Skin of body (tissue), 1 donor: ENCODE measurements at regions not wholly inside any gene's neighbourhood (a gene's known extent, or its start where the extent isn't known, plus 50 kb on each side); places are given as distances from the start of the nearest gene placed in this dataset.

Experiments used
- DNase-seq: peaks from one replicate; lab custom pipeline; 2025; lab: John Stamatoyannopoulos, UW

GRCh38 chr15:77739591-77740378, 107.1 kb upstream of the LINGO1 start:
- DNase-seq = no peak

GRCh38 chr15:77738441-77739302, 106.0 kb upstream of the LINGO1 start:
- DNase-seq = no peak

GRCh38 chr15:77738038-77738370, 105.3 kb upstream of the LINGO1 start:
- no peak for DNase-seq

DNA sequence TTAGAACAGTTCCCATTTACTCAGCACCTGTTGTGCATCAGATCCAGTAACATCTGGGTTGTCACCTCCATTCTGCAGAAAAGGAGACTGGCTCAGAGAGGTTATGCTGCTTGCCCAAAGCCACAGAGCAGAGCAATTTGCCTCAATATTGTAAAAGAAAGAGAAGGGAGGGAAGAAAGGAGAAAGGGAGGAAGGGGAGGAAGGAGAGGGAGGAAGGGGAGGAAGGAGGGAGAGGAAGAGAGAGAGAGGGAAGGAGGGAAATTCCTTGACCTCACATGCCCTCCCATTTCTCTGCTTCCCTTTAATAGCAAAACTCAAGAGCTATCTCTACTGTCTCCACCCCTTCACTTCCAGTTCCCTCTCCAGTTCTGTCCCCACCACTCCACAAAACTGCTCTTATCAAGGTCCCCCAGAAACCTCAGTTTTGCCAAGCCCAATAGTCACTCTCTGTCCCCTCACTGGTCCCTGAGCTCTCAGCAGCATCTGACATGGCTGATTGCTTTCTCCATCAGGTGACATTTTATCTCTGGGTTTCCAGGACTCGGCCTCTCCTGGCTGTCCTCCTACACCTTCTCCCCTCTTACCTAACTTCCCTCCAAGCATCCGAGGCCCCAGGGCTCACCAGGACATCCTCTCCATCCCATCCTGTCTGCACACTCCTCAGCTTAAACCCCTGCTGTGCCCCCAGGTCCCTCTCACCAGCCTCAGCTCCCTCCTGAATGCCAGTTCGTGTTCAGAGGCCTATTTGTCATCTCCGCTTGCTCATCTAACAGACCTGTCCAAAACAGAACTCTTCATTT, 104.7 kb upstream of the LINGO1 start:
- DNase-seq = no peak

DNA sequence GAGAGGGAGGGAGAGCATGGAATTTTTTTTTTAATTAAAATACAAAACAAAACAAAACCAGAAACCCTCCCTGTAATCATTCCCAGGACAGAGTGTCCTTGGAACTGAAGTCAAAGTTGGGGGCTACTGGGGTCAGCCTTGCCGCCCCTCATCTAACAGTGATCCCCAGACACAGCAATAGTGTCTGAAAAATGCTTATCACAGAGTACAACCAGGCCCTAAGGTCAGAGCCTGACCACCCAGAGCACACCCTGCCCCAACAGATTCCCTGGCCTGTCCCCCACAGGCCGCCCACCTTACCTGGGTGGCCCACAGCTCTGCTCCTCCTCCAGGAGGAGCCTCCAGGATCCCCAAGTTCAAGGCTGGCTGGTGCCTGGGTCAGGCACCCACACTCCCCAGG, 101.6 kb upstream of the LINGO1 start:
- no peak for DNase-seq

GRCh38 chr15:77733579-77734300, 101.0 kb upstream of the LINGO1 start:
- no peak for DNase-seq

GRCh38 chr15:77732514-77733335, 100.0 kb upstream of the LINGO1 start:
- DNase-seq = no peak

DNA sequence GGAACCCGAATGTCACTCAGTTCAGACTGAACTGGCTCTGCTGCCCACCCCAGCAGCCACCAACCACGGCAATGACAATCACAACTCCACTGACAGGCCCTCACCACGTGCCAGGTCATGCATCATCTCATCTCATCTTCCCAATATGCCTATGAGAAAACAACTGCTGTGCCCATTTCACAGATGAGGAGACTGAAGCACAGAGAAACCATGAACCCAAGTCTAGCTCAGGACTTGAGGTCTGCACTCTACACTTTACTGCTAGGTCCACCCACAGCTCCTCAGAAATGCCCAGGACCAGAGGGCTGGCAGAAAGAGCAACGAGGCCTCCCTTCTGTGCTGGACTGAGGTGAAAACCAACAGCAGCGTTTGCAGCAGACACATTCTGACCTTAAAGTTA, 99.2 kb upstream of the LINGO1 start:
- no peak for DNase-seq

- no peak for DNase-seq
These were observed 98.4 kb upstream of the LINGO1 start for GRCh38 chr15:77731067-77731466.

GRCh38 chr15:77727635-77728304, 95.1 kb upstream of the LINGO1 start:
- no peak for DNase-seq

DNA sequence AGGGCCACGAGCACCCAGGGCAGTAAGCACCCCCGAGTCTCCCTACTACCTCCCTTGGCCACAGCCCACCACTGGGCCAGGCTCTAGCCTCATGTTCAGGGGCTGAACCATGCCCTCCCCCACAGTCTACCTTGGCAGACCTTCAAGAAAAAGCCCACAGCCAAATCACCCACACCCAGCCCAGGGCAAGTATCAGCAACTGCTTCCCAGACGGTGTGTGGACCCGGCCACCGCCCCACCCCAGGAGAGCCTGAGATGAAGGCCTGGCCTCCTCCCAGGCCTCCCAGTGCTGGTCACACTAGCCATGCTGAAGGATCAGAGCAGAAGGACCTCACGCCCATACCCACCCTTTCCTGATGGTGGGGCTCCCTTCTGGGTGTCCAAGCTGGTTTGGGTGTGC, 92.0 kb upstream of the LINGO1 start:
- DNase-seq = no peak

DNA sequence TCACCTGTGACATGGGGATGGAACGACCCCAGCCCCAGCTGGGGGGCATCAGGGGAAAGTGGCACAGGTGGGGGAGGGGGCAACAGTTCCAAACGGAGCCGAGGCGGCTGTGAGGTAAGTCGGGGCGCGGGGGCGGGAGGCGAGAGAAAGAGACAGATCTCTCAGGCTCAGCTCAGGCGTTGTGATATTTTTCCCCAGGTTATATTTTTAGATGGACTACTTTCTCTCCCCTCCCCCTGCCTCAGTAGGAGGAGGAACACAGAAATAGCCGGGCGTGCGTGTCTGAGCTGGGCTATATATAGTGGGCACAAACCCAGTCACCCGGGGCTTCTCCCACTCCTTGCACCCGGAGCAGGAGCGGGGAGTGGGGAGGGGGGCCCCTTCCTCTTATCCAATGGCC, 91.0 kb upstream of the LINGO1 start:
- DNase-seq = no peak

- DNase-seq = no peak
These were observed 90.2 kb upstream of the LINGO1 start for GRCh38 chr15:77722759-77723460.

DNA sequence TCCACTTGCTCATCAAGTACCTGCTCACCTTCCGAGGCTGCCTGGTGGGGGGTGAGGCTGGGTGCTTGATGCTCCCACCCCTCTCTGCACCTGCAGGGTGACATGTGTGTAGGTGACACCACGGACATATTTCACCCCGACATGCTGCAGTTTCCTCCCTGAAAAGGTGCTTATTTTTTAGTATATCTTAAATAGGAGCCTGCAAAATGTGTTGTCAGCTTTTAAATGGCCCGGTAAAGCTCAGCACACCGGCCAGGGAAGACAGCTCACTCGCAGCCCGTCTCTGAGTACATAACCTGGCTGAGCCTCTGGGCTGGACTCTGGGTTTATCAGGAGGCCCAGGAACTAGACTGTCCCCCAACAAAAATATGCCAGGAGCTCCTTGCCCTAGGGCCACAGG, 89.3 kb upstream of the LINGO1 start:
- DNase-seq = no peak

GRCh38 chr15:77720655-77721054, 87.9 kb upstream of the LINGO1 start:
- DNase-seq = no peak

- DNase-seq = no peak
These were observed 87.5 kb upstream of the LINGO1 start for GRCh38 chr15:77720173-77720572.

DNA sequence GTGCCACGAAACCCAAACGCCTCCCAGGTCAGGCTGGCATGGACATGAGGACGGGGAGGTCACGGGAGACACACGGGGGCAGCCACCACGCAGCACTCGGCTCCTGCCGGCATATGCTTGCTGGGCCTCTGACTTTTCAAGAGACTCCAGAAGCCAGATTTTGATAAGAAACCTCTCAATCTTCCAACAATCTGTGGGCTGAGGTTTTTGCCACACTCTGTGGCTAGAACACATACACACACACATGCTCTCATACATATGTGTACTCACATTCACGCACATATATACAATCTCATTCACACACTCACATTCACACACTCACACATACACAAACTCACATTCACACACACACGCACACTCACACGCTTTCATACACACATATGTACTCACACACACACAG, 86.7 kb upstream of the LINGO1 start:
- DNase-seq = no peak

DNA sequence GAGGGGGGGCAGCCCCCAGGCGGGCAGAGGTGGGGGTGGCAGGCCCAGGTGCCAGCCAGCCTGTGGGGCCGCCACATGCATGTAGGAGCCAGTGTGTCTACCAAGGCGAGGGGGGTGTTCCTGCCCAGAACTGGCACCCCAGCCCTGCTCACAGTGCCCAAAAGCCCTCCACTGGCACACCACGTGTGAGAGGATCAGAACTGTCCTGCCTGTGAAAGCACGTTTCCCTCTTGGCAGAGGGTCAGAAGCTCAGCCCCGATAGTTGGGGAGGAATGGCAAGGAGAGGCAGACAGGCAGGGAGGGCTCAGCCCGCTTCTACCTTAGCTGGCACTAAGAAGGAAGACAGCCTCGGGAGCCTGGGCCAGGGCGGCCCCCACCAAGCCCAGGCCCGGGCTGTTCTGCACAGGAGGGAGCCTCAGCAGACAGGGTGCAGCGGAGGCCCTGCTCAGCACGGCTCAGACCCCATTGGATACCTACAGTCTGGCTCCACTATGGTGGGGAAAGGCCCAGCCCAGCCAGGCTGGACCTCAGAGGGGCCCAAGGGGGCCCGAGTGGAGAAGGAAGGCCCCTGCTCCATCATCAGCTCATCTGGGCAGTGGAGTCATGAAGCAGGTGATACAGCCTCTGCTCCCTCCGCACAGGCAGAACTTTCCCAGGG, 84.8 kb upstream of the LINGO1 start:
- DNase-seq = no peak
